B cell (primary cell): ENCODE measurements at regions not wholly inside any gene's neighbourhood (a gene's known extent, or its start where the extent isn't known, plus 50 kb on each side); places are given as distances from the start of the nearest gene placed in this dataset.

Source experiments
- ATAC-seq: fragments of 200-7000 bp; cut with Tn5 transposase; one replicate; pipeline ENCODE4 v1.10.0; 2021; ENCODE audit warnings: low read depth, mild to moderate bottlenecking, moderate number of reproducible peaks, moderate library complexity
- CTCF ChIA-PET: fragments of 350-600 bp; sonication (Branson Sonifier 250); formaldehyde crosslinking; loops from one replicate; lab custom pipeline; 2021; ENCODE audit warnings: antibody characterized with exemption, inconsistent platforms; lab: Charles Lee
- POLR2A ChIA-PET: fragments of 350-600 bp; sonication (Branson Sonifier 250); formaldehyde crosslinking; loops from one replicate; lab custom pipeline; 2021; ENCODE audit warnings: antibody characterized with exemption; lab: Charles Lee
- DNase-seq: peaks from one replicate; pipeline ENCODE4 v3.0.0; 2013
- H2AFZ ChIP-seq: 2 replicates; pipeline ENCODE4 v1.6.1; 2012; ENCODE audit warnings: mild to moderate bottlenecking, low read depth, low read length; ENCODE audit not compliant: insufficient read depth, poor library complexity, severe bottlenecking
- H3K27ac ChIP-seq, 2 donors: 1 replicate in 1 of 2; 2 replicates in 1 of 2; pipeline ENCODE4 v1.5.1; 2012 to 2013; ENCODE audit warnings: low read length in 2 of 2, mild to moderate bottlenecking in 2 of 2, moderate library complexity in 1 of 2
- H3K27me3 ChIP-seq, 4 experiments: fragments of 200-600 bp in 1 of 4; sonication (generic) in 1 of 4; replicated peaks in 1 of 4; 1 replicate in 2 of 4; 2 replicates in 2 of 4; pipeline versions ENCODE4 v1.6.1 to v1.7.0; 2013 to 2016; ENCODE audit warnings: low read length in 3 of 4, mild to moderate bottlenecking in 2 of 4, mixed read lengths in 1 of 4, moderate library complexity in 1 of 4; ENCODE audit not compliant: insufficient read depth in 4 of 4, control insufficient read depth in 3 of 4; ENCODE audit errors: control extremely low read depth in 1 of 4
- H3K36me3 ChIP-seq, 2 experiments: replicated peaks in 1 of 2; 1 replicate in 1 of 2; 2 replicates in 1 of 2; pipeline versions ENCODE4 v1.6.1 to v1.7.1; 2013; ENCODE audit warnings: low read length in 1 of 2; ENCODE audit not compliant: insufficient read depth in 2 of 2, control insufficient read depth in 1 of 2; ENCODE audit errors: control extremely low read depth in 1 of 2, extremely low read depth in 1 of 2
- H3K4me1 ChIP-seq, 2 donors: fragments of 200-600 bp in 1 of 2; sonication (generic) in 1 of 2; 1 replicate in 1 of 2; 2 replicates in 1 of 2; pipeline versions ENCODE4 v1.5.1 to v1.6.1; 2013 to 2017; ENCODE audit warnings: low read length in 2 of 2; ENCODE audit not compliant: control insufficient read depth in 2 of 2, insufficient read depth in 2 of 2
- H3K4me2 ChIP-seq: replicated peaks from 2 replicates; pipeline ENCODE3; 2012; ENCODE audit warnings: mild to moderate bottlenecking, low read depth, low read length; ENCODE audit not compliant: poor library complexity, severe bottlenecking
- H3K4me3 ChIP-seq, 5 experiments: fragments of 200-600 bp in 1 of 5; sonication (generic) in 1 of 5; 1 replicate in 3 of 5; 2 replicates in 2 of 5; pipeline versions ENCODE4 v1.5.1 to v1.7.0; 2011 to 2016; ENCODE audit warnings: low read length in 4 of 5, mild to moderate bottlenecking in 4 of 5, low read depth in 2 of 5, control low read depth in 1 of 5, moderate library complexity in 1 of 5; ENCODE audit not compliant: insufficient read depth in 1 of 5; ENCODE audit errors: control extremely low read depth in 1 of 5, extremely low read depth in 1 of 5
- H3K79me2 ChIP-seq: fragments of 200-600 bp; sonication (generic); one replicate; pipeline ENCODE4 v1.6.0; 2016; ENCODE audit warnings: low read length; ENCODE audit not compliant: control insufficient read depth, insufficient read depth
- H3K9ac ChIP-seq: fragments of 200-600 bp; sonication (generic); 2 replicates; pipeline ENCODE4 v1.6.1; 2017; ENCODE audit warnings: mild to moderate bottlenecking, low read length, moderate library complexity
- H3K9me3 ChIP-seq, 3 donors: one replicate each; pipeline versions ENCODE4 v1.6.1 to v1.7.1; 2013; ENCODE audit warnings: low read length in 2 of 3; ENCODE audit not compliant: control insufficient read depth in 2 of 3, insufficient read depth in 1 of 3; ENCODE audit errors: control extremely low read depth in 1 of 3
- H4K20me1 ChIP-seq: 2 replicates; pipeline ENCODE4 v1.6.0; 2012; ENCODE audit warnings: mild to moderate bottlenecking, low read length; ENCODE audit not compliant: insufficient read depth, control insufficient read depth, poor library complexity, severe bottlenecking
- H3K27ac Mint-ChIP-seq: one replicate; pipeline ENCODE4 v1.8.0; 2021; ENCODE audit warnings: mixed read lengths
- H3K27me3 Mint-ChIP-seq: one replicate; pipeline ENCODE4 v1.8.0; 2021; ENCODE audit warnings: mixed read lengths
- H3K4me1 Mint-ChIP-seq: one replicate; pipeline ENCODE4 v1.8.0; 2021; ENCODE audit warnings: mixed read lengths
- H3K4me3 Mint-ChIP-seq: one replicate; pipeline ENCODE4 v1.8.0; 2021; ENCODE audit warnings: mixed read lengths
- H3K9me3 Mint-ChIP-seq: one replicate; pipeline ENCODE4 v1.8.0; 2022; ENCODE audit warnings: mixed read lengths; ENCODE audit not compliant: insufficient read depth
- EZH2 ChIP-seq: IDR thresholded peaks from 2 replicates; pipeline ENCODE4 v1.6.1; 2012; ENCODE audit warnings: borderline replicate concordance, low read depth, mild to moderate bottlenecking, moderate library complexity, low read length; ENCODE audit not compliant: insufficient read depth, poor library complexity, severe bottlenecking
- WGBS: methylation state at CpG from one replicate; pipeline ENCODE4 v1.1.5; 2013; ENCODE audit warnings: missing lambda C conversion rate; ENCODE audit not compliant: insufficient coverage; 5-methylcytosine and 5-hydroxymethylcytosine counted together
- intact Hi-C: fragments of 100-400 bp; cut with micrococcal nuclease; formaldehyde crosslinking; loops from one replicate; pipeline ENCODE4 v1.10.0; 2022
- TF ChIP-seq, protein P1 (sequence below): fragments of 200-600 bp; IDR thresholded peaks from one replicate; pipeline ENCODE4 v1.8.0; 2022; ENCODE audit warnings: antibody characterized with exemption, mild to moderate bottlenecking

DNA sequence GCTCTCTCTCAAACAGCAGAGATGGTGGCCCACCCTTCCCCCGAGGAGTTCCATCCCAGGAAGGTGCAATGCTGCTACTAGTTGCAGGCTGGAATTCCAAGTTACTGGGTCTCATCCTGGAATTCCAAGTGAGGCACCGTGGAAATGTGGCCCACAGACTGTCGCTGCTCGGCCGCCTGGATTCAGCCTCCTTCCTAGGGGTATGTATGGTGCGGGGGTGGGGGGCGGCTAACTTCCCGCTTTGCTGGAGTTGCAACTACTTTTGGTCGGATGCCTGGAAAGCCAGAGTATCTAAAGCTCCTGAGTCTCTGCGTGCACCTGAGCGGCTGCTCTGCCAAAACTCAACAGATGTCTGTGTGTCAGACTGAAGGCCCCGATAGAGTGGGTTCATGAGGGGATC is 1146.2 kb downstream of the RPA4 start:
- H3K27me3 ChIP-seq, result no peaks in the 10 kb centered on the region
- no peaks in the 10 kb centered on the region for H3K4me1 Mint-ChIP-seq
- H3K36me3 ChIP-seq, result no peaks in the 10 kb centered on the region
- no peak overlapping the region for H3K4me3 Mint-ChIP-seq
- ChIA-PET POLR2A (no interaction called here), CTCF (no interaction called here)
- peaks cover 0 to 8% (median 0%) of the 10 kb centered on the region in 3 donors for H3K9me3 ChIP-seq
- no peaks in the 10 kb centered on the region for H3K4me1 ChIP-seq
- no peaks in the 10 kb centered on the region for H3K27me3 Mint-ChIP-seq
- H3K9me3 Mint-ChIP-seq, result no peaks in the 10 kb centered on the region
- 100% methylated on average over 5 of the region's 12 CpGs for whole genome bisulfite sequencing
- H3K79me2 ChIP-seq, result no peaks in the 10 kb centered on the region
- no peak overlapping the region for H3K27ac ChIP-seq
- no peak overlapping the region for H3K4me3 ChIP-seq
- no peak overlapping the region for H3K9ac ChIP-seq
- H2AFZ ChIP-seq, result no peak overlapping the region
- intact Hi-C loops, result no loop called here
- H4K20me1 ChIP-seq, result no peaks in the 10 kb centered on the region
- H3K4me2 ChIP-seq, result no peak overlapping the region
- no peak for DNase-seq
- no peak overlapping the region for H3K27ac Mint-ChIP-seq
- ATAC-seq, result no peak
- TF ChIP-seq, protein P1, sequence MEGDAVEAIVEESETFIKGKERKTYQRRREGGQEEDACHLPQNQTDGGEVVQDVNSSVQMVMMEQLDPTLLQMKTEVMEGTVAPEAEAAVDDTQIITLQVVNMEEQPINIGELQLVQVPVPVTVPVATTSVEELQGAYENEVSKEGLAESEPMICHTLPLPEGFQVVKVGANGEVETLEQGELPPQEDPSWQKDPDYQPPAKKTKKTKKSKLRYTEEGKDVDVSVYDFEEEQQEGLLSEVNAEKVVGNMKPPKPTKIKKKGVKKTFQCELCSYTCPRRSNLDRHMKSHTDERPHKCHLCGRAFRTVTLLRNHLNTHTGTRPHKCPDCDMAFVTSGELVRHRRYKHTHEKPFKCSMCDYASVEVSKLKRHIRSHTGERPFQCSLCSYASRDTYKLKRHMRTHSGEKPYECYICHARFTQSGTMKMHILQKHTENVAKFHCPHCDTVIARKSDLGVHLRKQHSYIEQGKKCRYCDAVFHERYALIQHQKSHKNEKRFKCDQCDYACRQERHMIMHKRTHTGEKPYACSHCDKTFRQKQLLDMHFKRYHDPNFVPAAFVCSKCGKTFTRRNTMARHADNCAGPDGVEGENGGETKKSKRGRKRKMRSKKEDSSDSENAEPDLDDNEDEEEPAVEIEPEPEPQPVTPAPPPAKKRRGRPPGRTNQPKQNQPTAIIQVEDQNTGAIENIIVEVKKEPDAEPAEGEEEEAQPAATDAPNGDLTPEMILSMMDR, result no peak

DNA sequence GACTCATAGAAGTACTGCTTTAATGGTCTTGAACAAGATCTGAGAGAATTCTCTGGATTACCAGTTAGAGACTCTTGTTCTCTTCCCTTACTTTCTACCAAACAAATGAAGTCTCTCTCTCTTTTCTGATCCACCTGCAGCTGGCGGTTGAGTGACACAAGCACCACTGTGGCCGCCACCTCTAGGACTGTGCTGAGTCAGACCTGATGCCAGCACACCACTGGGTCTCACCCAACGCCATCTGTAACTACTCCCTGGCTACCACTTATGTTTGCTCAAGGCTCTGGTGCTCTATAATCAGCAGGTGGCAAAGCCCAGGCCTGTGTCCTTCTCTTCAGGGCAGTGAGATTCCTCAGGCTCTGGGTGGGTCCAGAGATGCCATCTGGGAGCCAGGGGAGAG is 1173.5 kb downstream of the RPA4 start:
- H4K20me1 ChIP-seq, result no peaks in the 10 kb centered on the region
- no peaks in the 10 kb centered on the region for H3K27me3 Mint-ChIP-seq
- H3K9me3 Mint-ChIP-seq, result no peaks in the 10 kb centered on the region
- H3K9ac ChIP-seq, result no peak overlapping the region
- no peaks in the 10 kb centered on the region for H3K4me1 Mint-ChIP-seq
- ATAC-seq (no peak), DNase-seq (no peak)
- no peak overlapping the region for H2AFZ ChIP-seq
- ChIA-PET POLR2A (no interaction called here), CTCF (no interaction called here)
- no peak overlapping the region for H3K4me3 ChIP-seq
- TF ChIP-seq EZH2, result no peak
- TF ChIP-seq, protein P1, result no peak
- no peaks in the 10 kb centered on the region for H3K4me1 ChIP-seq
- no peak overlapping the region for H3K4me3 Mint-ChIP-seq
- no peak overlapping the region for H3K27ac ChIP-seq
- no peaks in the 10 kb centered on the region for H3K9me3 ChIP-seq
- H3K4me2 ChIP-seq, result no peak overlapping the region
- WGBS, result 100% methylated on average over 2 of the region's 3 CpGs
- no peak overlapping the region for H3K27ac Mint-ChIP-seq
- intact Hi-C loops, result no loop called here
- H3K36me3 ChIP-seq, result no peaks in the 10 kb centered on the region
- H3K79me2 ChIP-seq, result no peaks in the 10 kb centered on the region
- no peaks in the 10 kb centered on the region for H3K27me3 ChIP-seq
